Daoy (cell line): ENCODE measurements at regions not wholly inside any gene's neighbourhood (a gene's known extent, or its start where the extent isn't known, plus 50 kb on each side); places are given as distances from the start of the nearest gene placed in this dataset.
"Not testable (repeated sequence)": the region's sequence is repeated elsewhere in the genome, so short reads cannot be mapped to it uniquely, and the experiment has no call there.

Source experiments
- DNase-seq: peaks from one replicate; pipeline ENCODE4 v3.0.0-alpha.2; 2015; ENCODE audit warnings: low read depth

DNA sequence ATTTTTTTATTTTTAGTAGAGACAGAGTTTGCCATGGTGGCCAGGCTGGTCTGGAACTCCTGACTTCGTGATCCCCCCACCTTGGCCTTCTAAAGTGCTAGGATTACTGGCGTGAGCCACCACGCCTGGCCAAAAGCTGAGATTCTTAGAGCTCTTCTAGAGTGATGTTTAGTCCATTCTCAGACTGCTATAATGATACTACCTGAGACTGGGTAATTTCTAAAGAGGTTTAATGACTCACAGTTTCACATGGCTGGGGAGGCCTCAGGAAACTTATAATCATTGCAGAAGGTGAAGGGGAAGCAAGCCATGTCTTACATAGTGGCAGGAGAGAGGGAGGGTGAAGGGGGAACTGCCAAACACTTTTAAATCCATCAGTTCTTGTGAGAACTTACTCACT lies 1804.9 kb upstream of the LRRTM1 start:
- DNase-seq = no peak

DNA sequence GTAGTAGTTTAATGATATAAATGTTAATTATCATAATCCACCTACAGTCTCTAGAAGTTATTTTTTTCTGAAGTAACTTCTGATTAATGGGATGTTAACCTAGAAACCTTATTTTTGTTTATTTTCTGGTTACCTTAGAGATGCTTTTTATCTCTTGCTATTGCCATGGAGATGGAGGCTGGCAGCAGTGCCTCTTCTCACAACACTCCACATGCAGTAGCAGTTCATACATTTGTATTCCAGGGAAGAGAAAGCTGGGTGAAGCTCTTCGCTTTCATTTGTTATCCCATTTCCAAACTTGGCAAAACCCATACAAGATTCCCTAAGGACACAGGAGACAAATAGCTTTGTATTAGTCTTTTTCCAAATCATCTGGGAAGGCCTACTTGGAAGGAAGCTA lies 1794.1 kb upstream of the LRRTM1 start:
- no peak for DNase-seq

DNA sequence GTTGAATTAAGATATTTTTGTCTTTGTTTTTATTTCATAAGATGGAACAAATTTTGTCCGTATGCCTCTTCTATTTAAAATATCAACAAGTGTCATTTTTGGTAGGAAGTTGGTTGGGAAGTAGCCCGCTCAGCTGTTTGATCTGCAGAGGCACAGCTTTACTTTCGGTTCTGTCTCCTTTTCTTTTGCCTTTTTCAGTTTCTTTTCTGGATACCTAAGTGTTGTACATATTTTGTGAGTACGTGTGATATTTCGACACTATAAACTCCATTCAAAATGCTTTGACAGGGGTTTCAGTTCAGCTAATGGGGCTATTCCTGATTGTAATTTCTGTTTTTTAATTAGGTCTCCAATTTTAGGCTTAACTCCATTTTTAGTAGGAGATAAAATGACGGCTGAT lies 1785.0 kb upstream of the LRRTM1 start:
- DNase-seq = no peak

DNA sequence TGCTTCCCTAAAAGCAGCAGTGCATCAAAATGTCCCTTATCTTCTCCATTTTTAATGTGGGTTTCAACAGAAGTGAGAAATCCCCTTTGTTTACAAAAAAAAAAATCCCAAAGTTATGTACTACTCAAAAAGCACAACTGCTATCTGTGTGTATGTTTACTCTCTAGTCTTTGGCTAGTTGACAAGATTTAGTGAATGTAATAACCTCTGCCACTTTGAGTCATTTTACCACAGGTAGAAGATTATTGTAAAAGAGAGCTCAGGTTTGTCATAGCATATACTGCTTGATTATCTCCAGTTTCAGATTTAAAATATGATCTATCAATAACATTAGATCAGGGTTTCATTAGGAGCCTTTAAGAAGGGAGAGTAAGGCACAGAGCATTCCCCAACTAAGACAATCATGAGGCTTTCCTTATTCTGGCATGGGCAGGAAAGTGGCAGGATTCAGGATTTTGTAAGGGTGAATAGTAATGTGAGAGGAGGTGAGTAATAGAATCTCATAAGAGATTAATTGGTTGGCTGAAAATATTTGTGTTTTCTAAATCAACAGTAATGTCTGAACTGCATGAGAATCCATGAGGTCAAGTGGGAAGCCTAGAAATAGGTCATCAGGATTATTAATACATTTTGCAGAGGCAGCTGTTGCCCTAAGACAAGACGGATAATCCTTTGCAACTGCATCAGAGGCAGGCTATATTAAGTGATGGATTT lies 1780.3 kb upstream of the LRRTM1 start:
- DNase-seq = no peak

DNA sequence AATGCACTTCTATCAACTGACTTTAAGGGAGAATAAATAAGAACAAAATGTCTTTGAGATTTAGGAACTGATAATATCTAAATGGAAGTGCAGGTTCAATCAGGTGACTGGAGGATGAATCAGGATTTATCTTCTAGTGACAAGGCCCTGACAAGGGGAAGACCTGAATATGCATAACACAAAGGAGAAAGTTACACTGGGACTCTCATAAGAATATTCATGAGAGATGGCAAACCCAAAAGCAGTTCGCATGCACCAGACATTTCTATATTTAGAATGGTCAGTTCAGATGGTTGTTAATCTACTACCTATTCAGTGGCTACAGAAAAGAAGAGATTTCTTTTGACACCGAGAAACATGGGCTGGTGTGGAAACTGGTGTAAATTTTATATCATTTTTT lies 1771.3 kb upstream of the LRRTM1 start:
- DNase-seq = no peak

DNA sequence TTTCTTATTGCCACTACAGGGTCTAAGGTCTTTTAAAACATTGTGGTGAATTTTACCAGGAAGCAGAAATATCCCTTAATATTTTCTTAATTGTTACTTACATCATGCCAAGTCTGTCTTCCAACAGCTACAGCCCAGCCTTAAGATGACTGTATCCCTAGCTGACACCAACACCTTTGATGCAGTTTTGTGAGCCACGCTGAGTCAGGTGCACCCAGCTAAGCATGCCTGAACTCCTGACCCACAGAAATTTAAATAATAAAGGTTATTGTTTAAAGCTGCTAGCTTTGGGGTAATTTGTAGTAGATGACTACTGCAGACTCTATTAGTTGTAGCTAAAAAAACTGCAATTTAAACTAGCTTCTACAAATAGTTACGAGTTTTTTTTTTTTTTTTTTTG lies 1757.9 kb upstream of the LRRTM1 start:
- DNase-seq = no peak

DNA sequence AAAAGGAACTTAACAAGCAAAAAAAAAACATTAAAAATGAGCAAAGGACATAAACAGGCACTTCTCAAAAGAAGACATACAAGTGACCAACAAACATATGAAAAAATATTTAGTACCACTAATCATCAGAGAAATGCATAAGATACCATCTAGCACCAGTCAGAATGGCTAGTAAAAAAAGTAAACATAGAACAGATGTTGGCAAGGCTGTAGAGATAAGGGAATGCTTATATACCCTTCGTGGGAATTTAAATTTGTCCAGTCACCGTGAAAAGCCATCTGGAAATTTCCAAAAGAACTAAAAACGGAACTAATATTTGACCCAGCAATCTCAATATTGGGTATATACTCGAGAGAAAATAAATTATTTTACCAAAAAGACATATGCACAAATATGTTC lies 1751.3 kb upstream of the LRRTM1 start:
- no peak for DNase-seq

DNA sequence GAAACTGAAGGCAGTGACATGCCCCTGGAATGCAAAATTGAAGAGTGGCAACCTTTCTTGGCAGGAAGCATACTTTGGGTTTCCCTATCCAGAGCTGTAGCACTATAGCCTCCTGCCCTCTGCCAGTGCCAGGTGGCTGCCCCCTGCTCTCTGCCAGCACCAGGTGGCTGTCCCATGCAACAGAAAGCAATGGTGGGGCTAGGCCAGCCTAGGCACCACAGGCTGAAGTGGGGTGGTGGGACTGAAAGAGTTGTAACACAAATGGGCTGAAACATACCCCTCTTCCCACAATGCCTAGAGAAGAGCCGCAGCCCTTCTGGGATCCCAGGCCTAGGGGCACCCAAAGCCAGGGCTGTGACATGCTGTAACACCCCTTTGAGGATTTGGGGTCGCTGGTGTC lies 1739.3 kb upstream of the LRRTM1 start:
- DNase-seq = no peak

DNA sequence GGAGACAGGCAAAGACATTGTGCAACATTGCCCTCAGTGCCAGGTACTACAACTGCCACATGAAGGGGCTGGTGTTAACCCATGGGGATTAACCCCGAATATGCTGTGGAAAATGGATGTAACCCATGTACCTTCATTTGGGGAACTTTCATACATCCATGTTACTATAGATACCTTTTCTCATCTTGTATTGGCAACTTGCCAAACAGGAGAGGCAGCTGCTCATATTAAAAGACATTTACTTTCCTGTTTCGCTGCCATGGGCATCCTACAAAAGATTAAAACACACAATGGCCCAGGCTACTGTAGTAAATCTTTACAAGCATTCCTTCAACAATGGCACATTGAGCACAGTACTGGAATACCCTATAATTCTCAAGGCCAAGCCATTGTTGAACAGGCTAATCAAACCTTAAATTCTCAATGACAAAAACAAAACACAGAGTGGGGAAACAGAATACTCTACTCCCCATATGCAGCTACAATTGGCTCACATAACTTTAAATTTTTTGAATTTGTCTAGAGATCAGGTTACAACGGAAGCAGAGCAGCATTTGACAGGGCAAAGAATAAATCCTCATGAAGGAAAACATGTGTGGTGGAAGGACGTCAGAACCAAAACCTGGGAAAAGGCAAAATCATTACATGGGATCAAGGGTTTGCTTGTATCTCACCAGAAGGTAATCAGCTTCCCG lies 1723.5 kb upstream of the LRRTM1 start:
- no peak for DNase-seq

DNA sequence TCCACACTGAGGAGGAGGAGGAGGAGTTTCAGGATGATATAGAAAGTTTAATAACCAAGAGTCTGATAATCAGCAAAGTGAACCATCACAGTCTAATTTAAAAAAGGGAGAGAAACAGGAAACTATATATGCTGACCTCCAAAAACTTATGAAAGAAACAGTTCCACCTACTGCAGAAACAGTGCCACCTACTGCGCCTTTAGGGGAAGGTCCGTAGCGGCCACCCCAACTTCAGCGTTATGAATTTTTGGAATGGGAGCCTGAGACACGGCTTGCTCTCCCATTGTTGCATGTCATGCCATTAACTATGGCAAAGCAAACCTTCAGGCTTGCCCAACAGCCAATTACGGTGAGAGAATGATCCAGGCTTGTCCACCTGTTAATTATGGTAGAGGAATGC lies 1719.2 kb upstream of the LRRTM1 start:
- no peak for DNase-seq

DNA sequence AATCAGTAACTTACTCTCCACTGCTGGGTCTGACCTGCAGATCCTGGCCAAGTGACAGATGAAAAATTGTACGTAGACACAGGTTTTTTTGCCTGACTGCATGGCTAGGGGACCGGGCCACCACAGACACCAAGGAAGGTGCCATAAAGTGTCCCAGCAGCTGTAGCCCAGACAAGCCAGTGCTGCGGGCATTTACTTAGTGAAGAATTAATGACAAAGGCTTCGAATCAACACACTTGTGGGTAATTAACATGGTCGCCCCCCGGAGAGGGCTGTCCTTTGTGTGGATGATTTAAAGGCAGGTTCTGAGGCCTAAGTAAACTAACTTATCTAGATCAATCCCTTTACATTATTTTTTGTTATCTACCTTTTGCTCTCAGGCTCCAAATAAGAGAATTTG lies 1709.1 kb upstream of the LRRTM1 start:
- no peak for DNase-seq

DNA sequence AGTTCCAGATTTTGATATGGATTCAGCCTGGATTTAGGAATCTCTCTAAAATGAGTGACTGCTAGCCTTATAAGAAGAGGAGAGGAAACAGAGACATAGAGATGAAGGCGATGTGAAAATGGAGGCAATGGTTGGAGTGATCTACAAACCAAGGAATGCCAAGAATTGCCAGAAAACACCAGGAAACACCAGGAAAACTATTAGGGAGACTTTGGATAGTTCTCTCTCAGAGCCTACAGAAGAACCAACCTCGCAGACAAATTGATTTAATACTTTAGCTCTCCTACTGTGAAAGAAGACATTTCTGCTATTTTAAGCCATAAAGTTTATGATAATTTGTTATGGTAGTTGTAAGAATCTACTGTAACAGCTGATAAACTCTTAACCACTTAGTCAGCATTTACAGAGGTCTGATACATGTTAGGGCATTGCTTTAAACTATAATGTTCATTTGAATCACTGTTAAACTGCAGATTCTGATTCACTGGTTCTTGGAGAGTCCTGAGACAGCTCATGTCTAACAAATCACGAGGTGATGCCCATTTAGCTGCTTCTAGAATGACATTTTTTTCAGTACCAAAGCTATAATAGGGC lies 1702.6 kb upstream of the LRRTM1 start:
- no peak for DNase-seq

DNA sequence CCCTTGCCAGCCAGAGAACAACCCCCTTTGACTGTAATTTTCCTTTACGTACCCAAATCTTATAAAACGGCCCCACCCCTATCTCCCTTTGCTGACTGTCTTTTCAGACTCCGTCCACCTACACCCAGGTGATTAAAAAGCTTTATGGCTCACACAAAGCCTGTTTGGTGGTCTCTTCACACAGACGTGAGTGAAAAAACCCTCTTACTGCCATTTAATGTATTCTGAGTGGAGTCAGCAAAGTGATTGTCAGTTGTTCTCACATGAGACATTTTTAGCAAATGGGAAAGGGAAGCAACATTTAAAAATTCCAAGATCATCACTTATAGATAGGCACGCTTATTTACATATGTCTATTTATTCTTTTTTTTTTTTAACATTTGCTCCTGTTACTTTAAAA lies 1701.3 kb upstream of the LRRTM1 start:
- not testable (repeated sequence) for DNase-seq

DNA sequence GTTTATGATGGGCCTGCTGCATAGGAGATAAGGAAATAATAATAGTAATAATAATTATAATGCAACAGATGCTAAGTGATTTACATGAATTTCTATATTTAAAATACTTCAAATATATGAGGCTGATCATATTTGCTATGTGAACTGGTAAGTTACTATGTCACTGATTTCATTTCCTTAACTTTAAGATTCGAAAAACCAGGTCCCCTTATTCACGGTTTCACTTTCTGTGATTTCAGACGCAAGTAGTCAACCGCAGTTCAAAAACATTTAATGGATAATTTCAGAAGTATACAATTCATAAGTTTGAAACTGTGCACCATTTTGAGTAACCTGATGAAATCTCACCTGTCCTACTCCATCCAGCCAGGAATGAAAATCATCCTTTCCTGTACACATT lies 1697.1 kb upstream of the LRRTM1 start:
- DNase-seq = no peak

DNA sequence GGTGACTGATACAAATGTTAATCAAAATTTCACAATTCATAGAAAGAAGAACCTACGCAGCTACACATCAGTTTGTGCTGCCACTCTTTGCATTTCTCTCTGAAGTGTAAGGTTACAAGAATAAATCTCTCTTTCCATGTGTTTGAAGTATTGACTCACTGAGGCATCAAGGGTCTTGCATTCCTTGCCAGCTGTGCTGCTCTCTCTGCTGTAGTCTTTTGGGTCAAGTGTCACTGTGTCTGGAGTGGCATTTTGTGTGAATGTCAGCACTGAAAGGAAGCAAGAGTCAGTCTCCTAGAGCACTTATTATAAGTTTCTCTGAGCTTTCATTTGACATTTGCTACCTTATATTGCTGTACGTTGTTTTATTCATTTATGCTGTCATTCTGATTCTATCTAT lies 1696.1 kb upstream of the LRRTM1 start:
- no peak for DNase-seq

DNA sequence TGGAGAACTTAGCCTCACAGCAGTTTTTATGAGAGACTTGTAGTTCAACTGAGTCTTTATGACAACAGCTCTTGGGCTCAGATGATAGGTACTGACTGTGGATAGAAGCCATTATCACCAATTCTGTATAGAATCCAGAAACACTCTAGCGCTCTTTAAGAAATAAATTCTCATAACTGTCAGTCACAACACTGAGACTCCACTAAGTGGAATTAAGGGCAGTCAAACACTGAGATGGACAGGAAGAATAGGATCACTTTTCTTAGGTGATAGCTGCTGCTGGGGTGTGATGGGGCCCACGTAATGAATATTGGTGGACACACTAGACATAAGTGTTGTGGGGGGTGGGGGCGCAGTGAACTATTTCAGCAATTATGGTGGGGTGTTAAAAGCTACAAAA lies 1691.8 kb upstream of the LRRTM1 start:
- DNase-seq = no peak

DNA sequence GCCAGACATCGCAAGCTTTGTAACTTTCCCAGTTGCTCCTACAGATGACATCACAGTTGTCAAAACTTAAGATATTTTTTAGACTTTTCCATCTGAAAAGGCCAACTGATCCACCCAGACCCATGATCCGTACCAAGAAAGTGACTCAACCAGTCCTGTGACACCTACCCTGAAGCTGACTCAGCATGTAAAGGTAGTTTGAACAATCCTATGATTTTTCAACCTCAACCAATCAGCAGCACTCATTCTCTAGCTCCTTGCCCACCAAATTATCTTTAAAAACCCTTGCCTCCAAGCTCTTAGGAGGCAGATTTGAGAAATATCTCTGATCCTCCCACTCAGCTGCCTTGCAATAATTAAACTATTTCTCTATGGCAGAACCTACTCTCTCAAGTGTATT lies 1686.7 kb upstream of the LRRTM1 start:
- no peak for DNase-seq

DNA sequence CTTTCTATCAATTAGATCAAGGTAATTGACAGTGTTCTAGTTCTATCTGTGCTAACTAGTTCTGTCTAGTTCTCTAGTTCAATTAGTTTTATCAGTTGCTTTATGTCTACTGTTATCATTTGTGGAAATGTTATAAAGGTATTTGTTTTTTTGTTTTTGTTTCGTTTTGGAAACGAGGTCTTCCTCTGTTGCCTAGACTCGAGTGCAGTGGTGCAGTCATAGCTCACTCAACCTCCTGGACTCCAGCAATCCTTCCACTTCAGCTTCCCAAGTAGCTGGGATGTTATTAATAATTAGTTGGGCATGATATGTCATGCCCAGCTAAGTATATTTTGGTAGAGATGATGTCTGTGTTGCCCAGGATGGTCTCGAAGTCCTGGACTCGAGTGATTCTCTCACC lies 1682.8 kb upstream of the LRRTM1 start:
- DNase-seq = no peak

DNA sequence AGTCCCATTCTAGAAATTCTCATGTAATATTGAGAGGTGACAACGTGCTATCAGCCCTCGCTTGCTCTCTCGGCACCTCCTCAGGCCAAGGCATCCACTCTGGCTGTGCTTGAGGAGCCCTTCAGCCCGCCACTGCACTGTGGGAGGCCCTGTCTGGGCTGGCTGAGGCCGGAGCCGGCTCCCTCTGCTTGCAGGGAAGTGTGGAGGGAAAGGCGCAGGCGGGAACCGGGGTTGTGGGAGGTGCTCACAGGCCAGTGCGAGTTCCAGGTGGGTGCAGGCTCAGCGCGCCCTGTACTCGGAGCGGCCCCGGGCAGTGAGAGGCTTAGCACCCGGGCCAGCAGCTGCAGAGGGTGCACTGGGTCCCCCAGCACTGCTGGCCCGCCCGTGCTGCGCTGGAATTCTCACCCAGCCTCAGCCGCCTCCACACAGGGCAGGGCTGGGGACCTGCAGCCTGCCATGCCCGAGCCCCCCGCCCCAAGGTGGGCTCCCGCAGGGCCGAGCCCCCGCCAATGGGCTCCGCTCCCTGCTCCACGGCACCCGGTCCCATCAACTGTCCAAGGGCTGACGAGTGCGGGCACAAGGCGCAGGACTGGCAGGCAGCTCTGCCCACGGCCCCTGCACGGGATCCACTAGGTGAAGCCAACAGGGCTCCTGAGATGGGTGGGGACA lies 1680.6 kb upstream of the LRRTM1 start:
- no peak for DNase-seq

DNA sequence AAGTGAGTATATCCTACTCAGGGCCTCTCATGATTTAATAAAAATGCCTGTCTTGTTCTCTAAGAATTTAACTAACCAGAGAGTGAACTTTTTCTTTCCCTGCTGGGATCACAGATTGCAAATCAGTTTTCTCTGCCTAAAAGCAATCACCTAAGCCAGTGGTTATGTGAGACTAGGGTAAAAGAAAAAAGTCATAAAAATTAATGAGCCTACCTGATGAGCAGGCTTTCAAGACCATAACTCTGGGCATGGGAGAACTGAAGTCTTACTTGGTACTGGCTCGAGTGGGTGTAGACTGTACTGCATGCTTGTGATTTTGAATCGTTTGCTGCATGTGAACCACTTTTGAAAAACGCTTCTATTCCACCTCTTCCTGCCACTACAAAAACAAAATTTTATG lies 1677.0 kb upstream of the LRRTM1 start:
- DNase-seq = no peak

DNA sequence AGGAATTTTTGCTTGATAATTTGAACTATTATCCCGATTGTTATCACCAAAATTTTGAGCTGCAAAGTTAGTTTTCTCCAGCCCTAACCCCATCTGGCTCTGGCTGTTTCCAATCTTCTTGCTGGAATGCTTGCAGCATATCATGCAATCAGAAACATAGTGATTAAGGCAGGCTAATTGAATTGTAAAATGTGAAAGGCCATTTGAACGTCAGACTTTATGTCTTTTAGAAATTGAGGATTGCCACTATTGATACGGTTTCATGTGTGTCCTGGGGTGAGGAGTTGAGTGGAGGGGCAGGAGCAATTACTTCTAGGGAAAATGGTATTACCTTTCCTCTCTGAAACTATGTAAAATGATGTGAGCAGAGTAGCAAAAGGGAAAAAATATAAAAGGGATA lies 1674.5 kb upstream of the LRRTM1 start:
- DNase-seq = no peak

DNA sequence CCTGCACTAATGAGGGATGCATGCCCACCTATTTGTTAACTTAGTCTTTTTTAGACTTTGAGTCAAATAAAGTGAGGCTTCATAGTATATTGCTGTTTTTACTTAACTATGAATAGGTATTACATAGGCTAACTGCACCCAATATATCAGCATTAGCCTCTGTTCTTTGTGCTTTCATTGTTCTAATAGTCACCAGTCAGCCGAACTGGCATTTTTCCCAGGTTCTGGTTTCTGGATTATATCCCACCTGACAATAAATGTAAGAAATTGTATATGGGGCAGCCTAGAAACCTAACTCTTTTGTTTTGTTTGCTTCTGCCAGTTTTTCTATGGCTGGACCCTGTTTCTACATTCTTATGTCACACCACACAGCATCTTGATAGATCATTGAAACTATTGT lies 1672.4 kb upstream of the LRRTM1 start:
- DNase-seq = no peak

DNA sequence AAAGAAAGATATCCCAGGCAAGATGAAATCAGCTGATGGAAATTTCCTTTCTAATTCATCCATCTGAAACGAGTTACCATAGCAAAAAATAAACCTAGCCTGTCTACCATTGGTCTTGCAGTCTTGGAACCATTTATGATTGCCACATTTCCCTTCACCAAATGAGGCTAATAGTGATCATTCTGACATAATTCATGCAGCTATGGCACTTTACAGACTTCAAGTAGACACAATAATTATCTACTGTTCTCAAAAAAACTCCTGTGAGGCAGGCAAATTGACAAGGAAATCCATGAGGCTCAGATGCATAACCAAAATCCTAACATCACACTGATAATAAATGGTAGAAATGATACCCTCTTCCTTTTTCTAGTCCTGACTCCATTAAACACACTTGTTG lies 1669.7 kb upstream of the LRRTM1 start:
- no peak for DNase-seq
